ENCODE measurements at regions not wholly inside any gene's neighbourhood (a gene's known extent, or its start where the extent isn't known, plus 50 kb on each side); places are given as distances from the start of the nearest gene placed in this dataset.

- DNase-seq (ENCODE audit: low read depth in 2 of 3, low spot score in 2 of 3) = no peak
These were observed 1277.6 kb downstream of the AACS start for GRCh38 chr12:126342866-126343265.

- no peak for DNase-seq (ENCODE audit: low read depth in 2 of 3, low spot score in 2 of 3)
These were observed 1278.1 kb downstream of the AACS start for GRCh38 chr12:126343321-126343720.

GRCh38 chr12:126346087-126346486 lies 1280.9 kb downstream of the AACS start:
- DNase-seq (ENCODE audit: low read depth in 2 of 3, low spot score in 2 of 3) = no peak

- no peak for DNase-seq (ENCODE audit: low read depth in 2 of 3, low spot score in 2 of 3)
These were observed 1282.2 kb downstream of the AACS start for GRCh38 chr12:126347421-126347820.

- no peak for DNase-seq (ENCODE audit: low read depth in 2 of 3, low spot score in 2 of 3)
These were observed 1284.1 kb downstream of the AACS start for GRCh38 chr12:126349383-126349782.

GRCh38 chr12:126353604-126354003 lies 1288.4 kb downstream of the AACS start:
- DNase-seq (ENCODE audit: low read depth in 2 of 3, low spot score in 2 of 3) = no peak

GRCh38 chr12:126354633-126355032 lies 1289.4 kb downstream of the AACS start:
- DNase-seq (ENCODE audit: low read depth in 2 of 3, low spot score in 2 of 3) = no peak

- DNase-seq (ENCODE audit: low read depth in 2 of 3, low spot score in 2 of 3) = no peak
These were observed 1290.1 kb downstream of the AACS start for GRCh38 chr12:126355346-126355745.

- no peak for DNase-seq (ENCODE audit: low read depth in 2 of 3, low spot score in 2 of 3)
These were observed 1293.6 kb downstream of the AACS start for GRCh38 chr12:126358806-126359205.

GRCh38 chr12:126359216-126359615 lies 1294.0 kb downstream of the AACS start:
- no peak for DNase-seq (ENCODE audit: low read depth in 2 of 3, low spot score in 2 of 3)

GRCh38 chr12:126361804-126362203 lies 1296.6 kb downstream of the AACS start:
- DNase-seq (ENCODE audit: low read depth in 2 of 3, low spot score in 2 of 3) = no peak

GRCh38 chr12:126362493-126362892 lies 1297.3 kb downstream of the AACS start:
- no peak for DNase-seq (ENCODE audit: low read depth in 2 of 3, low spot score in 2 of 3)

GRCh38 chr12:126362964-126363363 lies 1297.7 kb downstream of the AACS start:
- no peak for DNase-seq (ENCODE audit: low read depth in 2 of 3, low spot score in 2 of 3)

GRCh38 chr12:126369487-126370463 lies 1304.5 kb downstream of the AACS start:
- no peak for DNase-seq (ENCODE audit: low read depth in 2 of 3, low spot score in 2 of 3)

- DNase-seq (ENCODE audit: low read depth in 2 of 3, low spot score in 2 of 3) = no peak
These were observed 1318.3 kb downstream of the AACS start for GRCh38 chr12:126383506-126383905.

- no peak for DNase-seq (ENCODE audit: low read depth in 2 of 3, low spot score in 2 of 3)
These were observed 1318.9 kb downstream of the AACS start for GRCh38 chr12:126384026-126384564.

GRCh38 chr12:126385785-126386184 lies 1320.5 kb downstream of the AACS start:
- no peak for DNase-seq (ENCODE audit: low read depth in 2 of 3, low spot score in 2 of 3)

GRCh38 chr12:126389220-126389841 lies 1324.1 kb downstream of the AACS start:
- no peak for DNase-seq (ENCODE audit: low read depth in 2 of 3, low spot score in 2 of 3)

GRCh38 chr12:126389961-126390360 lies 1324.7 kb downstream of the AACS start:
- no peak for DNase-seq (ENCODE audit: low read depth in 2 of 3, low spot score in 2 of 3)

- DNase-seq (ENCODE audit: low read depth in 2 of 3, low spot score in 2 of 3) = no peak
These were observed 1325.8 kb downstream of the AACS start for GRCh38 chr12:126390969-126391566.

GRCh38 chr12:126396536-126396935 lies 1331.3 kb downstream of the AACS start:
- DNase-seq (ENCODE audit: low read depth in 2 of 3, low spot score in 2 of 3) = no peak

All from activated CD8-positive, alpha-beta memory T cell treated with anti-CD3 and anti-CD28 coated beads for 48 hours (primary cell).